Stimulated activated naive CD4-positive, alpha-beta T cell treated with Interleukin-2 at 50 U/mL for 16 hours (primary cell): ENCODE measurements at regions not wholly inside any gene's neighbourhood (a gene's known extent, or its start where the extent isn't known, plus 50 kb on each side); places are given as distances from the start of the nearest gene placed in this dataset.
"Not testable (repeated sequence)": the region's sequence is repeated elsewhere in the genome, so short reads cannot be mapped to it uniquely, and the experiment has no call there.

Source experiments
- DNase-seq: peaks from one replicate; lab custom pipeline; 2025; lab: John Stamatoyannopoulos, UW

DNA sequence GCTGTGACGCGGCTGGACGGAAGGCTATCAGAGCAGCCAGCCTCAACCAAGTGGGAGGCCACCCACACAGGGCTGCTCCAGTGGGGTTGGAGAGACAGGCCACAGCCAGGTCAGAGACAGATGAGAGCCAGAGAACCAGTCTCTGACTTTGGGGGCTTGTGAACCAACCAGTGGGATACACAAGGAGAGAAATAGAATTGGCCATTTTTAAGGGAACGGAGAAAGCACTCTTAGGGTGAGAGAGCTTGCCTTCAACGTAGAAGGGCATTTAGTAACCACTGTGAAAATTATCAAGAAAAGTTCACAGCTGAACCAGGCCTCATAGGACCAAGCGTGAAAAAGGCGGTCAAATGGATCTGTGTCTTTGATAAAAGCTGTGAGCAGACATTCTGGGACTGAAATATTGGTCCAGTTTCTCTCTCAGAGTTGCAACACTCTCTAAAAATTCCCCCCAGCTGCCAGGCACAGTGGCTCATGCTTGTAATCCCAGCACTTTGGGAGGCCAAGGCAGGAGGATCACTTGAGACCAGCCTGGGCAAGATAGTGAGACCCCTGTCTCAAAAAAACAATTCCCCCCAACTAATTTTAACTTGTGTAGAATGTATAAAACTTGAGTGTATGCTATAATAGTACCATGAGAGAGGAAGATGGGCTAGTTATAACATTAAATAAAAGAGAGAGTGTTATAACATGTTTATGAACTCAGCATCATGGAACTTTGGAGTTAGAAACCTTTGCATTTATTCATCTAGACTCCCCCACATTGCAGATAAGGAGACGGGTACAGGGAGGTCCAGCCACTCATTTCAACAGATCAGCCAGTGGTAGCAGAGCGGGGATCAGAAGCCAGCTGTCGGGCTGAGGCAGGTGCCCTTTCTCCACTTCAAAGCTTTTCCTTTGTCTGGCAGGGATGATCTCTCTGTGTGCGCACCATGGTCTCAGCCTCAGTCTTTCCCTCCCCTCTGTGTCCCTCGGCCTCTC, 132.2 kb downstream of the NPIPB11 start:
- not testable (repeated sequence) for DNase-seq

DNA sequence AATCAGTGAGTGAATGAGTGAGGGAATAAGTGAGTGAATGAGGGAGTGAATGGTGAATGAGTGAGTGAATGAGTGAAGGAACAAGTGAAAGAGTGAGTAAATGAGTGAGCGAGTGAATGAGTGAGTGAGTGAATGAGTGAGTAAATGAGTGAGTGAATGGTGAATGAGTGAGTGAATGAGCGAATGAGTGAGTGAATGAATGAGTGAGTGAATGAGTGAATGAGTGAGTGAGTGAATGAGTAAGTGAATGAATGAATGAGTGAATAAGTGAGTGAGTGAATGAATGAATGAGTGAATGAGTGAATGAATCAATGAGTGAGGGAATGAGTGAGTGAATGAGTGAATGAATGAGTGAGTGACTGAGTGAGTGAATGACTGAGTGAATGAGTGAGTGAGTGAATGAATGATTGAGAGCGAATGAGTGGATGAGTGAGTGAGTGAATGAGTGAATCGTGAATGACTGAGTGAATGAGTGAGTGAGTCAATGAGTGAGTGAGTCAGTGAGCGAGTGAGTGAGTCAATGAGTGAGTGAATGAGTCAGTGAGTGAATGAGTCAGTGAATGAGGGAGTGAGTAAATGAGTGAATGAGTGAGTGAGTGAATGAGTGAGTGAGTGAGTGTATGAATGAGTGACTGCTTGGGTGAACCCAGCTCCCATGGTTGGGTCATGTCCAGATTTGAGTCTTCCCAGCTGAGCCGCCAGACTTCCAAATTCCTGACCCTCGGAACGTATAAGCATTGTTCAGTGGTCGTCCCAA, 133.0 kb downstream of the NPIPB11 start:
- DNase-seq = not testable (repeated sequence)

DNA sequence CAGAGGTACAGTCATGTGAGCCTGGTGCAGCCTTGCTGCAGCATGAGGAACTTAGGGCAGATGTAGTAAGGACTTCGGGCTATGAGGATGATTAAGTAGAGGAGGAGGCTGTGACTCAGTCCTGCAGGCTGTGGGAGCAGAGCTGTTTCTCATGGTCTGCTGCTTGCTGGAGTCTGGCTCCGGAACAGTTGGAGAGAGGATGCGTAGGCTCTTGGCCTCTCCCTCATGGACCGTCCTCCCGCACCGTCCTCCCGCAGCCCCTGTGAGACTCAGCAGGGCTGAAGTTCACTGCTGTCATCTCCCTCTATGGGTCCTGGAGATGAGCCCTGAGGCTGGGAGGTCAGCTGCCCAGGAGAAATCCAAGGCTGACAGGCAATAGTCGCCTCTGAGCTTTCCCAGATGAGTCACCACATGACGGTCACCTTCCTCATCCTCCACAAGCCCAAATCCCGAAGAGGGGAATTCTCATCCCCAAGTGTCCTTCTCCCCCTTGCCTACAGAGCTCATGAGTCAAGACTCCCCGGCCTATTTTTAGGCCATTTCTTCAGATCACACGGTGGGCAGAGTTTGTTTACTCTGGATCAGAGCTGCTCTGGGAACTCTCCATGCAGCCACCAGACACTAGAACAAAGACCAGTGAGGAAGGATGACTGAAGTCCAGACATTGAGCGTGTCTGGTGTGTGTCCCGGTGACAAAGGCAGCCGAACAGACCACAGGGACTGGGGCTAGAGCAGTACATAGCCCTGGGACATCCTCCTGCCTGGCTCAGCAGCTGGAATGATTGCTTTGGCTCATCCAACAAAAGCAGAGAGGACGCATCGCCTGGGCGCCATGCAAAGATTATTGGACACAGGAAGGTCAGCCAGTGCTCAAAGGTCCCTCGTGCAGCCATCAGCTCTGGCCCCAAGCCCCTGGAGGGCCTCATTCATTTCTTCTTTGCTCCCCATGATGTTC, 134.5 kb downstream of the NPIPB11 start:
- not testable (repeated sequence) for DNase-seq

DNA sequence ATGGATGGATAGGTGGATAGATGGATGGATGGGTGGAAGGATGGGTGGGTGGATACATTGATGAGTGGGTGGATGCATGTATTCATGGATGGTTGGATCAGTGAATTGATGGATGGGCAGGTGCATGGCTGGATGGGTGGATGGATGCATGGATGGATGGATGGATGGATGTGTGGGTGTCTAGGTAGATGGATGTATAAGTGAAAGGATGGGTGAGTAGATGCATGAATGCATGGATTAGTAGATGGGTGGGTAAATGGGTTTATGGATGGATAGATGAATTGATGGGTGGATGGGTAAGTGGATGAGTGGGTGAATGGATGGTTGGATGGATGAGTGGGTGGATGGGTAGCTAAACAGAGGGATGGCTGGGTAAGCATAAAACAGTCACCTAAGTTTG, 135.6 kb downstream of the NPIPB11 start:
- not testable (repeated sequence) for DNase-seq

DNA sequence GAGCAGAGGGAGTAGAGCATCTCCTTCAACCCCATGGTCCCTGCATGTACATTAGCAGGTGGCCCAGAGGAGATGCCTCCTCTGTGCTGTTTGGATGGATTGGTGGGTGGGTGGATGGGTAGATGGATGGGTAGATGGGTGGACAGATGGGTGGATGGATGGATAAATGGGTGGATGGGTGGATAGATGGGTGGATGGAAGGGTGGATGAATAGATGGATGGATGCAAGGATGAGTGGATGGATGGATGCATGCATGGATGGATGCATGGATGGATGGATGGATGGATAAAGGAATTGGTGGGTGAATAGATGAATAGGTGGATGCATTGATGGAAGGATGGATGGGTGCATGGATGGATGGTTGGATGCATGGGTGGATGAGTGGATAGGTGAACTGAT, 136.5 kb downstream of the NPIPB11 start:
- not testable (repeated sequence) for DNase-seq

DNA sequence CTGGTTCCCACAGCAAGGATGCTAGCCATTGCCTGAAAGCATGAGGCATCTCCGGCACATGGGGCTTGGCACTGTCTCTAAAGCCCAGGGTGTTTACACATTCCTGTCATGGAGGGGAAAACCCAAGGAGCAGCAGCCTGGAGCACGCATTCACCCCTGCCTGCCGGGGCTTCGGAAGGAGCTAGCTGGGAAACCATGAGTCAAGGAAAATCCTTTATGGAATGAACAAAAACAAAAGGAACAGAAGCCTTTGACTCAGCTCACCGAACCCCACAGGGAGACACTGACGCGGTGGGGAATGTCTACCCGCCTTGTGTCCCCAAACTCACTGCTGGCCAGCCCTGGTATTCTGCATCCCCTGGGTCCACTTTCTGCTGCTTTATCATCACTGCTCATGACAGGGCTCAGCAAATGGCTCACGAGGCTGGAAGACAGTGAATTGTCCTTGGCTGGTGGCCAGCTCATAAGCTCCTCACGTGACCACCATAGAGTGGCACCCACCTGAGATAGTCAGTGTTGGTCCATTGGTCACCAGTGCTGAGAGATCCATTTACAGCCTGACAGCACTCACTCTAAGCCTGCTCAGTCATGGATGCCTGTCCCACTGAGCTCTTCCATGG, 137.2 kb downstream of the NPIPB11 start:
- not testable (repeated sequence) for DNase-seq

GRCh38 chr16:29268785-29269191, 137.7 kb downstream of the NPIPB11 start:
- not testable (repeated sequence) for DNase-seq

DNA sequence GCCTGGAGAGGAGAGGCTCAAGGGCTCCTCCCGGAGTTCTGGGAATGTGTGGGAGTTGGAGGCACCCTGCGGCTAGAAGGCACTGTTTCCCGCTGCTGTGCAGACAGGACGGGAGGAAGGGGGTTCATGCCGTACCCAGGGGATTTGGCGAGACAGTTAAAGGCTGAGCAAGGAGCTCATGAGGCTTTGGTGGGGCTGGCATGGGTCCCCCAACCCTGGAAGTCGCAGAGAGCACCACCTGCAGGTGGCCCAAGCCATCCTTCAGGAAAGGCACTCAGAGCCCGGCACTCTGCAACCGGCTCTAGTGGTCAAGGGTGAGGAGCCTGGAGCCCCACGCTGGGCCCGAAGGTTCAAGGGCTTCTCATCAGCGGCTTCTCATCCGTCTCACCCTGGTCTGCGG, 138.2 kb downstream of the NPIPB11 start:
- not testable (repeated sequence) for DNase-seq

DNA sequence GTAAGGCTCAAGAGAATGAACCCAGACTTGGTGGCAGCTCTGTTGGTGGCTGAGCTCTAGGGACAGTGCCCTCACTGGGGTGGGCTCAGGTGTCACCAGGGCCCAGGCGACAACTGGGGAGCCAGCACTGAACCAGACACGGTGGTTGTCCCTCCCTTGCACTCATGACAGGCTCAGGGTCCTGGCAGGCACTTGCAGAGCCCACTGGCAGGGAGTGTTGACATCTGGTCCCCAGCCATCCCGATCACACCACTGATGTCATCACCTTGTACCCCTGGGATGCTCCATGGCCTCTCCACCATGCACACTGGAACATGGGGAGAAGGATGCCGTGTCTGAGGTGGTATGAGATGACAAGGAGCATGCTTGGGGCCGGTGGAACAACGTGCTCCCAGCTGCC, 138.6 kb downstream of the NPIPB11 start:
- not testable (repeated sequence) for DNase-seq

GRCh38 chr16:29267055-29267619, 139.4 kb downstream of the NPIPB11 start:
- DNase-seq = not testable (repeated sequence)

DNA sequence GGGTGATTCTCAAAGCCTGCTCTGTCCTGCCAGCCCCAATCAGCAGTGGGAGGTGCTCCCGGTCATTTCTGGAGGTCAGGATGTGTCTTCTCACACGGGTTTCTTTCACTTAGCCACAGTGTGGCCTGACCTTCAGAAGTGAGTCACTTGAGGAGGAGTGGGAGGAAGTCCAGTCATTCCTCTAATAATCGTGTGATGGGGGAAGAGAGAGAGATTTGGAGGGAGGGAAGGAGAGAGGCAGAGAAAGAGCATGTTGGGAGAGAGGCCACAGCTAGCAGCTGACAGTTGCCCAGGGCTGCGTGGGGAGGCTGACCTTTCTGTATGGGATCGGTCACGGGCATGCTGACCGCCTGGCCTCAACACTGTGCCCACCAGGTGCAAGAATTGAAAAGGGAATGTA, 139.9 kb downstream of the NPIPB11 start:
- DNase-seq = not testable (repeated sequence)

DNA sequence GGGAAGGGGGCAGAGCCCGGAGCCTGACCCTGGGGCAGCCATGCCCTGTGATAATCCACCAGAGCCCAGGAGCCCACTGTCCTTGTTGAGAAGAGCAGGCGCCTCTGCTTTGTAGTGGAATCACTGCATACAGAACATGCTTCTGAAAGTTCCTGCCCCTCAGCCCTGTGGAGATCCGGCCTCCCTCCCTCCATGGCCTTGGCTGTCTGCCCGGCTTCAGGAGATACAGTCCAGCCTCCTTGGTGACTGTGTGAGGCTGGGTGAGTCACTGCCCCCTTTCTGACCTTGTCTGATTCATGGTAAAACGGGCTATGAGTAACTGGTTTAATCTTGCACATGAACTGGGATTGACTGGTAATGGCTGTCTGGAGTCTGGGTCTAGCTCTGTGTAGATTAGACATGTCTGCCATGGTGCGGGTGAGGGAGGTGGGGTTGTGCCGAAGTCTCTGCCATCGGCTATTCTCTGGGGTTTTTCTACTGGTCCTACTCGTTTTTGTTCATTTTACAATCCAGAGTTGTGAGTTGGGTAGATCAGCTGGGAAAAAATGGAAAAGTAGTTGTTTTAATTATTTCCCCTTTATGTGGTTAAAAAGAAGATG, 141.2 kb downstream of the NPIPB11 start:
- DNase-seq = not testable (repeated sequence)

GRCh38 chr16:29264080-29264837, 142.3 kb downstream of the NPIPB11 start:
- DNase-seq = not testable (repeated sequence)

DNA sequence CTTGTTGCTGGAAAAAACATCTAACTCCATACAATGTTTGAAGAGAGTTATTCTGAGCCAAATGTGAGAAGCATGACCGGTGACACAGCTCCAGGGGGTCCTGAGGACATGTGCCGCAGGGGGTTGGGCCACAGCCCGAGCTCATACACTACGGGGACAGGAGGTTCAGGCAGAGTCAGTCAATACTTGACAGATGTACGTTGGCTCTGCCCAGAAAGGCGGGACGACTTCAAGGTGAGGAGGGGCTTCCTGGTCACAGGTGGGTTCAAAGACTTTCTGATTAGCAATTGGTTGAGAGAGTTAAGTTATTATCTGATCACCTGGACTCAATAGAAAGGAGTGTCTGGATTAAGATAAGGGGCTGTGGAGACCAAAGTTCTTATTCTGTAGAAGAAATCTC, 143.8 kb downstream of the NPIPB11 start:
- not testable (repeated sequence) for DNase-seq

DNA sequence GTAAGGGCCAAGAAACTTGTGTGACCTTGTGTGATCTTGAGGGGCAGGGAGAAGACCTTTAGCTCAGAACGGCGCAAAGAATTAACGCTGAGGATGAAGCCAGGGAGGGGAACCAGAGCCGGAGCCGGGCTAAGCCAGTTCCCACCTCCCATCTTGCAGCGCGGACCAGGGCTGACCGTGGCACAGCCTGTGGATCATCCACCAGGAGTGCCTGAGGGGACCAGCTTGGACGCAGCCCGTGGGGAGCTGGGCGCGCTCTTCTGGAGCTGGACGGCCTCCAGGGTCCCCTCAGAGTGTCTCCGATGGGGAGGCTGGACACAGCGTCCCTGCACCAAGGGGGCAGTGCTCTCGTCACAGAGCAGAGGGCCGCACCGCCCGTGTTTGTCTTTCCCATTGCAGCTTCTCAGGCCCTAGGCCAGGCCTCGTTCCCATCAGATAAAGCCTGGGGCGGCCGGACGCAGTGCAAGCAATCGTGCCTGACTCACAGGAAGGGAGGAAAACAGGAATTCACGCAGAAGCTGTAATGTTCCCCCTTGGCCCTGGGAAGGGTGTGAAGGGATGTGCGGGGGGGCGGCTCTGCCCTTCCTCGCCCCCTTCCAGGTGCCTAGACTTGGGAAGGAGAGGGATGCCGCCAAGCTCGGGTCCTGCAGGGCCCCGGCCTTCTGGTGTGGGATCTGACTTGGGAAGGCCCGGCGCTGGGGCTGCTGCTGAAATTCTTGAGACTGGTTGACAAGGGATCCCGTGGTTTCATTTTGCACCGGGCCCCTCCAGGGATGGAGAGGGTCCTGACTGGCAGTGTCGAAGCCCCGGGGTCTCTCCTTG, 144.9 kb downstream of the NPIPB11 start:
- DNase-seq = not testable (repeated sequence)

- DNase-seq = not testable (repeated sequence)
These were observed 145.7 kb downstream of the NPIPB11 start for GRCh38 chr16:29260683-29261426.

GRCh38 chr16:29259635-29260457, 146.7 kb downstream of the NPIPB11 start:
- not testable (repeated sequence) for DNase-seq
